Fibroblast of villous mesenchyme (primary cell): ENCODE measurements at regions not wholly inside any gene's neighbourhood (a gene's known extent, or its start where the extent isn't known, plus 50 kb on each side); places are given as distances from the start of the nearest gene placed in this dataset.

Experiments
- DNase-seq: peaks from one replicate; pipeline ENCODE4 v3.0.0-alpha.2; 2010; ENCODE audit warnings: low read depth
- H3K4me3 ChIP-seq: 2 replicates; pipeline ENCODE4 v1.5.1; 2011; ENCODE audit warnings: low read depth, mild to moderate bottlenecking, low read length
- TF ChIP-seq, protein P1 (sequence below): IDR thresholded peaks from 2 replicates; pipeline ENCODE4 v1.5.1; 2012; ENCODE audit warnings: low read depth, mild to moderate bottlenecking, low read length; ENCODE audit not compliant: insufficient read depth

DNA sequence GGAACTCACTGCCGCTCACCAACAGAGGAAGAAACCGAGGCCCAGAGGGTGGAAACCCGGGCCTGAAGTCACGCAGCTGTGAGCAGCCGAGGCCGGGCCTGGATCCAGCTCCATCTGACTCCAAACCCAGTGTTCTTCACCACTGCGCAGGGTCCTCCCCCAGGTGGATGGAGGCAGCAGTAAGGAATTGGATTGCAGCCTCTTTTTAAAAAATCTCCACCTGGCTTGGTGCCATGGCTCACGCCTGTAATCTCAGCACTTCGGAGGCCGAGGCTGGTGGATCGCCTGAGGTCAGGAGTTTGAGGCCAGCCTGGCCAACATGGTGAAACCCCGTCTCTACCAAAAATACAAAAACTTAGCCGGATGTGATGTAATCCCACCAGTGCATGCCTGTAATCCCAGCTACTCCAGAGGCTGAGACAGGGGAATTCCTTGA is 177.2 kb downstream of the FOXL1 start:
- no peak overlapping the region for H3K4me3 ChIP-seq
- TF ChIP-seq, protein P1, sequence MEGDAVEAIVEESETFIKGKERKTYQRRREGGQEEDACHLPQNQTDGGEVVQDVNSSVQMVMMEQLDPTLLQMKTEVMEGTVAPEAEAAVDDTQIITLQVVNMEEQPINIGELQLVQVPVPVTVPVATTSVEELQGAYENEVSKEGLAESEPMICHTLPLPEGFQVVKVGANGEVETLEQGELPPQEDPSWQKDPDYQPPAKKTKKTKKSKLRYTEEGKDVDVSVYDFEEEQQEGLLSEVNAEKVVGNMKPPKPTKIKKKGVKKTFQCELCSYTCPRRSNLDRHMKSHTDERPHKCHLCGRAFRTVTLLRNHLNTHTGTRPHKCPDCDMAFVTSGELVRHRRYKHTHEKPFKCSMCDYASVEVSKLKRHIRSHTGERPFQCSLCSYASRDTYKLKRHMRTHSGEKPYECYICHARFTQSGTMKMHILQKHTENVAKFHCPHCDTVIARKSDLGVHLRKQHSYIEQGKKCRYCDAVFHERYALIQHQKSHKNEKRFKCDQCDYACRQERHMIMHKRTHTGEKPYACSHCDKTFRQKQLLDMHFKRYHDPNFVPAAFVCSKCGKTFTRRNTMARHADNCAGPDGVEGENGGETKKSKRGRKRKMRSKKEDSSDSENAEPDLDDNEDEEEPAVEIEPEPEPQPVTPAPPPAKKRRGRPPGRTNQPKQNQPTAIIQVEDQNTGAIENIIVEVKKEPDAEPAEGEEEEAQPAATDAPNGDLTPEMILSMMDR: no peak
- peak; percentile 6 for DNase-seq

DNA sequence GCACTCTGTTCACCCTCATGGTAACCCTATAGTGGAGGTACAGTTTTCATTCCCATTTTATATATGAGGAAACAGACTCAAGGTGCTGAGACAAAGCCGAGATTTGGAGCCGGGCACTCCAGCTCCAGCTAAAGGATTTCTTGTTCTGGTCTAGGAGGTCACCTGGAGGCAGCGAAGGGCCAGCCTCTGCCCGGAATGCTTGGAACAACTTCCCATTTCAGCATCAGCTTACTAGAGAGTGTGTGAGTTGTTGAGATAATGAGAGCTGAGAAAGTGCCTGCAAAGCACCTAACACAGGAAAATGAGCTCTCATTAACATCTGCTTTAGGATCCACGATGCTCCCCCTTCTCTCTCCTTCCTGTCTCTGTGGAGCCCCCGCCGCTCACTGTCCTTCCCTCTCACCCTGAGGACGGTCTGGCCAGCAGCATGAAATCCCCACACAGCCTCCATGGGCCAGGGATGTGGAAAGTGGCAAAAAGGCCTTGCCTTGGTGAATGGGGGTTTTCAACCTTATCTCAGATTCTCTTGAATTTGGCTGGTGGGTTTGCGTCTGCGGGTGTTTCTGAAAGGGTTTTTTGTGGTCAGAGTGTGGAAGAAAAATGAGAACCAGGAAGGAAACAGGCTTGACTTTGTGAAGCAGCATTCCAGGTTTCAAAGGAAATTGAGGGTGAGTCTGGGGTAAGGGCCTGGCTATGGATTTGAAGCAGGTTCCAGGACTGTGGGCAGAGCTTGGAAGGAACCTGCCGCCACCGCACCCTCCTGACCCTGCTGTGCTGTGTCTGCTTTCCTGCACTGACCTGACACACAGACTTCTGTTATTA is 178.7 kb downstream of the FOXL1 start:
- DNase-seq: no peak
- TF ChIP-seq, protein P1: no peak

DNA sequence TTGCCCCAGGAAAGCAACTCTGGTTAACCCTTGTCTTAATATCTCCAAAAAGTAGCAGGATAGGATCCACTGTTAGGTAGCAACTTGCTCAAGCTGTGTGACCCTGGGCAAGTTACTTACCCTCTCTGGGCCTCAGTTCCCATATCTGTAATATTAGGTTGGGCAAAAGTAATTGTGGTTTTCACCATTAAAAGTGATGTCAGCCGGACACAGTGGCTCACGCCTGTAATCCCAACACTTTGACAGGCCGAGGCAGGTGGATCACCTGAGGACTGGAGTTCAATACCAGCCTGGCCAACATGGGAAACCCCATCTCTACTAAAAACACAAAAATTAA is 179.3 kb downstream of the FOXL1 start:
- no peak overlapping the region for H3K4me3 ChIP-seq
- no peak for DNase-seq
- TF ChIP-seq, protein P1: no peak

More for the DNA sequence above, 178.7 kb downstream of the FOXL1 start:
- H3K4me3 ChIP-seq: no peak overlapping the region

DNA sequence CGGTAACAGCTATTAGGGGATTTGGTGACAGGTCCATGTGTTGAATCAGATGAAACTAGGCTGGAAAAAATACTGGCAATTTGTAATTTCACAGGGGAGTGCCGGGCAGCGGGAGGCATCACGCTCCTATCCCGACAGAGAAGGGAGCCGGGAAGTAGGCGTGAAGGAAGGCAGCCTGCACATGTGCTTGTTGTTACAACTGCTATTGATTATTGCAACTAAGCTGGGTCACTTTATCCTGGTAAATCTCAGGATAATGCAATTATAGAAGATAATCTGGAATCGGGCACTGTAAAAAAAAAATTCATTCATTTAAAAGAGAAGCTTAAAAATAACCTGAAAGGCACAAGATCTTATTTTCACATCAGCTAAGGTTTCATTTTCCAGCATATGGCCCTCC is 180.6 kb downstream of the FOXL1 start:
- DNase-seq: no peak
- TF ChIP-seq, protein P1: no peak
- no peak overlapping the region for H3K4me3 ChIP-seq

DNA sequence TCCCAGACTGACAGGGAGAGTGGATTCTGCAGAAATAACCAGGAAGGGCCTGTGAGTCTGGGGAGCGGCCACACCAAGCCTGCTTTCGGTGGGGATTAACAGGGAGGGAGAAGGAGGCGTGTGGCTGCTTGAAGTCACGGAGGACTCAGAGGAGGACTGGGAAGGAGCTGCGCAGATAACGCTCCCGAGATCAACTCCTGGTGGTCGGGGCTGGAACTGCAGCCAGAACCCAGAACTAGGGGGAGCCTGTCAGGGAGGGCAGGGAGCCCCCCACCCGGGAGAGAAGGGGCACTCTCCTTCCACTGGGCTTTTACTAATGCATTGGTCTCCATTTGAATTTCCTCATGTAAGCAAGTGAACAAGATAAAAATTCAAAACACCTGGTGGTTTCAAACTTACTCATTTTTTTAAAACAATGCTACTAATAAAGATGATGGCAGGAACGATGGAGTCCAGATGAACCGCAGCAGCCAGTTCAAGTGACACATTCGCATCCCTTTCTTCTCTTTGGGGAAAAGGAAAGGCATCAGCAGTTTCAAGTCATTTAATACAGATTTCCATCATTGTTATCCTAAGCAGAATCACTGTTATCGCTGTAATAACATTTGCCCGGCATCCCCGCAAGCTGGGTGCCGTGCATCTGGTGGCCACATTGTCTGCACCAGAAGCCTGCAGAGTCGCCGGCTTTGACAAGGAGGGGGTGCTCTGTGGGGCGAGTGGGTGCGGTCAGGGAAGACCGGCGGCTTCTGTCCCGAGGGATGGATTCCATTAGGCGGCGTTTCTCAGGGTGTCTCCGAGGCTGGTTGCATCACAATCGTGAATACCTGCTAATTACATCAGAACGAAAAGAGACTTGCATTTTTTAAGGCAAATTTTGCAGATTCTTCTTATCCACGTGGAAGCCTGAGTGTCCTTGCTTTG is 183.0 kb downstream of the FOXL1 start:
- H3K4me3 ChIP-seq: peak overlapping the region; percentile 10
- peak; percentile 70 for DNase-seq
- TF ChIP-seq, protein P1: peak; percentile 95

DNA sequence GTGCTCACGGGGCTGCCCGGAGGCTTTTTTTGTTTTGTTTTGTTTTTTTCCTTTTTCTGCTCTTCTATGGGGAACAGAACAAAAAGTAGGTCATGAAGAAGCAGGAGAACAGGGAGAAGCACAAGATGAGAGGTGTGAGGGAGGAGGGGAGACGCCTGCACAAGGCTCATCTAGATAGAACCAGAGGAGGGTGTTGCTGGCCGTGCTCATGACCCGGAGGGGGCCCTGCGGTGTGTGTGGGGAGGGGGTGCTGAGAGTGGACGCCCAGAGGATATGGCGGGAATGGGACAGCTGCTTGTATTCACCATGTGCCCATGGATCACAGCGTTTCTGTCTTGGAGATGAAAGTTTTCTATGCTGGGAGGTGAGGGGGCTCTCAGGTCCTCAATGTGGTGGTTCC is 183.7 kb downstream of the FOXL1 start:
- DNase-seq: no peak
- TF ChIP-seq, protein P1: no peak
- no peak overlapping the region for H3K4me3 ChIP-seq
